Common myeloid progenitor, CD34-positive (primary cell): ENCODE measurements at regions not wholly inside any gene's neighbourhood (a gene's known extent, or its start where the extent isn't known, plus 50 kb on each side); places are given as distances from the start of the nearest gene placed in this dataset.

Experiments
- CTCF ChIA-PET: fragments of 350-600 bp; sonication (Branson Sonifier 250); formaldehyde crosslinking; loops from one replicate; lab custom pipeline; 2021; ENCODE audit warnings: antibody characterized with exemption; lab: Charles Lee
- POLR2A ChIA-PET: fragments of 350-600 bp; sonication (Branson Sonifier 250); formaldehyde crosslinking; loops from one replicate; lab custom pipeline; 2021; ENCODE audit warnings: antibody characterized with exemption; lab: Charles Lee
- DNase-seq, 3 donors: peaks; one replicate each; pipeline versions ENCODE4 v3.0.0 to v3.0.0-alpha.2; 2013
- H3K27ac ChIP-seq, 2 experiments: 1 replicate in 1 of 2; 2 replicates in 1 of 2; pipeline ENCODE4 v1.7.0; 2013; ENCODE audit warnings: inconsistent platforms in 2 of 2, low read length in 2 of 2, mild to moderate bottlenecking in 2 of 2, low read depth in 1 of 2, moderate library complexity in 1 of 2; ENCODE audit not compliant: severe bottlenecking in 2 of 2, insufficient read depth in 1 of 2, poor library complexity in 1 of 2
- H3K27me3 ChIP-seq, 5 experiments: replicated peaks in 2 of 5; 1 replicate in 3 of 5; 2 replicates in 2 of 5; pipeline versions ENCODE4 v1.6.1 to v1.7.0; 2013; ENCODE audit warnings: low read length in 4 of 5, mild to moderate bottlenecking in 2 of 5, moderate library complexity in 2 of 5, inconsistent platforms in 1 of 5; ENCODE audit not compliant: insufficient read depth in 5 of 5, control insufficient read depth in 4 of 5
- H3K36me3 ChIP-seq, 4 experiments: 1 replicate in 2 of 4; 2 replicates in 2 of 4; pipeline versions ENCODE4 v1.6.1 to v1.7.0; 2013; ENCODE audit warnings: low read length in 3 of 4, control low read depth in 1 of 4, mild to moderate bottlenecking in 1 of 4; ENCODE audit not compliant: control insufficient read depth in 4 of 4, insufficient read depth in 4 of 4
- H3K4me1 ChIP-seq, 4 experiments: 1 replicate in 3 of 4; 2 replicates in 1 of 4; pipeline versions ENCODE4 v1.6.1 to v1.7.1; 2013; ENCODE audit warnings: low read length in 3 of 4, mild to moderate bottlenecking in 3 of 4, control low read depth in 1 of 4, inconsistent platforms in 1 of 4, moderate library complexity in 1 of 4; ENCODE audit not compliant: control insufficient read depth in 4 of 4, insufficient read depth in 4 of 4; ENCODE audit errors: control extremely low read depth in 1 of 4
- H3K4me3 ChIP-seq, 7 experiments: 1 replicate in 4 of 7; 2 replicates in 3 of 7; pipeline versions ENCODE4 v1.5.1 to v1.7.0; 2013; ENCODE audit warnings: mild to moderate bottlenecking in 7 of 7, low read length in 6 of 7, moderate library complexity in 6 of 7, inconsistent platforms in 2 of 7, low read depth in 2 of 7, control low read depth in 1 of 7; ENCODE audit not compliant: insufficient read depth in 4 of 7, control insufficient read depth in 1 of 7; ENCODE audit errors: extremely low read depth in 1 of 7
- H3K9me3 ChIP-seq, 5 experiments: 1 replicate in 4 of 5; 2 replicates in 1 of 5; pipeline versions ENCODE4 v1.6.1 to v1.7.1; 2013; ENCODE audit warnings: low read length in 4 of 5, mild to moderate bottlenecking in 2 of 5, inconsistent platforms in 1 of 5, low read depth in 1 of 5, moderate library complexity in 1 of 5; ENCODE audit not compliant: control insufficient read depth in 4 of 5, insufficient read depth in 2 of 5; ENCODE audit errors: control extremely low read depth in 1 of 5
- WGBS: methylation state at CpG from one replicate; pipeline ENCODE4 v1.1.5; 2013; ENCODE audit not compliant: insufficient coverage; 5-methylcytosine and 5-hydroxymethylcytosine counted together

DNA sequence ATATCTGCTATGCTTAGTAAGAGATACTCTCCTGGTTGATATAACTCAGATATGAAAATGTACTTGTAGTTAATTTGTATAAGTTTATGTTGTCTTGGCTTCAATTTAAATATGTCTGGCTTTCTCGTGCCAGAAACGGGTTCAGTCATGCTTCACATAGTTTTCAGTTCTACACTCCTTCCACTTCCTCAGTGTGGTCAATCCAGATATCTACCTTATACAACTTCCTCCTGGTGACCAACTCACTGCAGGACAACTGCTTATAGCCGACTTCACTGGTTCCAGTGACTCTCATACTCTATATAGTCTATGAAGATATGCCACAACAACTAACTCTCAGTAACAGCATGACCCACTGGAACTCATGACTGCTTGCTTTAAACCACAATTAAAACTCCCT lies 690.4 kb downstream of the SLCO4C1 start:
- no peak overlapping the region for H3K27ac ChIP-seq
- H3K4me1 ChIP-seq = no peaks in the 10 kb centered on the region
- no peak overlapping the region for H3K4me3 ChIP-seq
- WGBS = 42% methylated on average over 3 of the region's 3 CpGs
- no peaks in the 10 kb centered on the region for H3K36me3 ChIP-seq
- DNase-seq = no peak
- no peaks in the 10 kb centered on the region for H3K9me3 ChIP-seq
- H3K27me3 ChIP-seq = no peaks in the 10 kb centered on the region
- ChIA-PET CTCF (no interaction called here), POLR2A (no interaction called here)

DNA sequence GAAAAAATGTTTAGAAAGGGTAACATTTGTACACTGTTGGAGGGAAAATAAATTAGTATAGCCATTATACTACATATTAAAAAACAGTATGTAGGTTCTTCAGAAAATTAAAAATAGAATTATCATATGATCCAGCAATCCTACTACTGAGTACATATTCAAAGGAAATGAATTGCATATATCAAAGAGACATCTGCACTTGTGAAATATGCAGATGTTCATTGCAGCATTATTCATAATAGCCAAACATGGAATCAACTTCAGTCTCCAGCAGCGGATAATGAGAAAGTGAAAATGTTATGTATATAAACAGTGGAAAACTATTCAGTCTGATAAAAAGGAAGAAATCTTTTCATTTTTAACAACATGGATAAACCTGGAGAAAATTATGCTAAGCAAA lies 695.5 kb downstream of the SLCO4C1 start:
- DNase-seq = no peak
- H3K27me3 ChIP-seq = no peaks in the 10 kb centered on the region
- H3K9me3 ChIP-seq = no peaks in the 10 kb centered on the region
- ChIA-PET CTCF (interaction anchor here (0.6 kb wide), 1 partner anchor 20 kb away, joined by 3 read pairs; no protein-coding TSS in a partner anchor), POLR2A (no interaction called here)
- no peaks in the 10 kb centered on the region for H3K36me3 ChIP-seq
- no peak overlapping the region for H3K27ac ChIP-seq
- no peaks in the 10 kb centered on the region for H3K4me1 ChIP-seq
- WGBS = no CpG with 5 or more reads among the region's 1 CpG
- no peak overlapping the region for H3K4me3 ChIP-seq

DNA sequence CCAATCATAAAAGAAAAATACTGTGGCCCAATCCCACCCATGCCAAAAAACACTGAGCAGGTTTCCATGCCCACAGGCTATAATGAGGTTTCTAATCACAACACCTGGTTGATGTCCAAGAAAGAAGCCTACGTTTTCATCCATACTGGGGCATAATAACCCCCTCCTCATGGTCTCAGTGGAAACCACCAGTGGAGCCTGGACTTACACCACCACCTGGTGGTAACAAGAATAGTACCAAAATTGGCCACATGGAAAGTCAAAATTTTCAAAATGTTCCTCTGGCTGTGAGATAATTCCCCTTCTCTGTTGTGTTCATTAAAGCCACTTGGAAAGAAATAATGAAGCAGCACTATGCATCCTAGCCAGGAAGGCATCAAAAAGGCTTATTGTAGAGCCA lies 687.3 kb upstream of the ST8SIA4 start:
- POLR2A ChIA-PET = no interaction called here
- Histone ChIP-seq H3K4me1 (no peaks in the 10 kb centered on the region), H3K4me3 (no peak overlapping the region), H3K36me3 (no peaks in the 10 kb centered on the region), H3K27ac (no peak overlapping the region), H3K9me3 (peaks cover 0 to 1% (median 0%) of the 10 kb centered on the region in 5 experiments), H3K27me3 (no peaks in the 10 kb centered on the region)
- DNase-seq = no peak
- 67% methylated on average over 1 of the region's 1 CpG for WGBS
- CTCF ChIA-PET = no interaction called here

DNA sequence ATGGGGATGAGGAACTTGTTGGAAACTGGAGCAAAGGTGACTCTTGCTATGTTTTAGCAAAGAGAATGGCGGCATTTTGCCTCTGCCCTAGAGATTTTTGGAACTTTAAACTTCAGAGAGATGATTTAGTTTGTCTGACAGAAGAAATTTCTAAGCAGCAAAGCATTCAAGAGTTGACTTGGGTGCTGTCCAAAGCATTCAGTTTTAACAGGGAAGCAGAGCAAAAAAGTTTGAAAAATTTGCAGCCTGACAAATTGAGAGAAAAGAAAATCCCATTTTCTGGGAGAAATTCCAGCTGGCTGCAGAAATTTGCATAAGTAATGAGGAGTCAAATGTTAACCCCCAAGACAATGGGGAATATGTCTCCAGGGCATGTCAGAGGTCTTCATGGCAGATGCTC lies 682.3 kb upstream of the ST8SIA4 start:
- H3K4me1 ChIP-seq = no peaks in the 10 kb centered on the region
- no peak overlapping the region for H3K4me3 ChIP-seq
- no peak for DNase-seq
- no peak overlapping the region for H3K27ac ChIP-seq
- H3K9me3 ChIP-seq = no peaks in the 10 kb centered on the region
- ChIA-PET POLR2A (no interaction called here), CTCF (no interaction called here)
- no peaks in the 10 kb centered on the region for H3K27me3 ChIP-seq
- no peaks in the 10 kb centered on the region for H3K36me3 ChIP-seq
- WGBS = 94% methylated on average over 1 of the region's 1 CpG

DNA sequence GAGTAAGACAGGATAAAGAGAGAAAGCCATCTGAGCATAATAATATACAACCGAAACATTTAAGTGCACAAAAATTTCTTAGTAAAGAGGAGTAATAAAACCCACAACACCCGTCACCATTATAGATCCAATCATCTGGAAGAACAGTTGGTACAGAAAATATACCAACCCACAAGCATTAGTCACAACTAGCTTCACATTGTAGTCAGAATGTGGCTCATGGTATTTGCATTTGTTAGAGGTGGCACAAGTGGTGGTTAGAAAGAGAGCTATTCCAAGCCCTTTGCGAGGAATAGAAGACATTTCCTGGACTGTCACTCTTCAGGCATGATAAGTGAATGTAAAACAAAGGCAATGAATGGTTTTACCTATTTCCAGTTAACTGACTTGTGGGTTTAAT lies 677.5 kb upstream of the ST8SIA4 start:
- no peak overlapping the region for H3K4me3 ChIP-seq
- no peaks in the 10 kb centered on the region for H3K4me1 ChIP-seq
- H3K9me3 ChIP-seq = no peaks in the 10 kb centered on the region
- CTCF ChIA-PET = no interaction called here
- WGBS = no CpG with 5 or more reads among the region's 3 CpGs
- no peaks in the 10 kb centered on the region for H3K36me3 ChIP-seq
- POLR2A ChIA-PET = no interaction called here
- no peaks in the 10 kb centered on the region for H3K27me3 ChIP-seq
- H3K27ac ChIP-seq = no peak overlapping the region
- no peak for DNase-seq

DNA sequence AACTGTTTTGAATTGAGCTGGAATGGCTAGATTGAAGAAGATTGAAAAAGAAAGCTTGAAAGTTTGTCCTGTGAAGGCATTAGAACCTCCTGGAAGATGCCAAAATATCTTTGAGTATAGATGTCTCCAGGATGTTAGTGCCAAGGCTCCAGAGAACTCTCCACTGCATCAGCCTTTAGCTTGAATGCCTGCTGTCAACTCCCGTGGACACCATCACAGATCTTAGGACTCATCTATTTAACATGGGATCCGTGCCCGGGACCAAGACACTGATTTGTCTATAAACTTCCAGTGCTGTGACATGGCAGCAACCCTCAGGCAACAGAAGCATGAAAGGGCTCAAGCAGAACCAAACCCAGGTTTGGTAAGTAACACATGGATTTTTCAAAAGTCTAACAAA lies 670.9 kb upstream of the ST8SIA4 start:
- CTCF ChIA-PET = no interaction called here
- no peaks in the 10 kb centered on the region for H3K27me3 ChIP-seq
- no peak overlapping the region for H3K4me3 ChIP-seq
- H3K27ac ChIP-seq = no peak overlapping the region
- H3K9me3 ChIP-seq = peaks cover 0 to 1% (median 0%) of the 10 kb centered on the region in 5 experiments
- H3K4me1 ChIP-seq = no peaks in the 10 kb centered on the region
- H3K36me3 ChIP-seq = no peaks in the 10 kb centered on the region
- 100% methylated on average over 3 of the region's 3 CpGs for WGBS
- POLR2A ChIA-PET = no interaction called here
- no peak for DNase-seq

DNA sequence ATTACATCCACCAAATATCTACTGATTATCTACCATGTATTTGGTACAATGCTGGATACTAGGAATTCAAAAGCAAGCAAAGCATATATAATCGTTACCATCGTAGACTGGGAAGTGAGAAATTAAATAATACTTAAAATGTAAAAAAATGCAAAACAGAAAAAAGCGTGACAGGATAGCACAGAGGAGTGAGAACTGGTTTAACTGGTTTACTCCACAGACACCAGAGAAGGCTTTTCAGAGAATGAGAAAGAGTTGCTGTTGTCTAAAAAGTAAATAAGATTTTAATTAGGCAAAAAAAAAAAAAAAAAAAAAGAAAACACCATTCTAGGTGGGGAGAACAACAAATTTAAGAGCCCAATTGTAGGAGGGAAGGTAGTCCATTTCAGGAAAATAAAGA lies 657.9 kb upstream of the ST8SIA4 start:
- Histone ChIP-seq H3K27ac (no peak overlapping the region), H3K4me1 (no peaks in the 10 kb centered on the region), H3K4me3 (no peak overlapping the region), H3K9me3 (no peaks in the 10 kb centered on the region), H3K27me3 (no peaks in the 10 kb centered on the region), H3K36me3 (no peaks in the 10 kb centered on the region)
- CTCF ChIA-PET = no interaction called here
- WGBS = no CpG with 5 or more reads among the region's 3 CpGs
- no peak for DNase-seq
- POLR2A ChIA-PET = no interaction called here
